Kidney epithelial cell (primary cell): ENCODE measurements at regions not wholly inside any gene's neighbourhood (a gene's known extent, or its start where the extent isn't known, plus 50 kb on each side); places are given as distances from the start of the nearest gene placed in this dataset.
A peak's percentile ranks its signal among the peaks of the same experiment; 100 is the strongest.

ENCODE experiments used
- DNase-seq: peaks from one replicate; pipeline ENCODE4 v3.0.0-alpha.2; 2010; ENCODE audit warnings: low read depth
- H3K27me3 ChIP-seq: 2 replicates; pipeline ENCODE4 v1.6.0; 2011; ENCODE audit warnings: low read length; ENCODE audit not compliant: control insufficient read depth, insufficient read depth
- H3K36me3 ChIP-seq: 2 replicates; pipeline ENCODE4 v1.5.1; 2011; ENCODE audit warnings: low read length; ENCODE audit not compliant: control insufficient read depth, insufficient read depth
- H3K4me3 ChIP-seq: 2 replicates; pipeline ENCODE4 v1.5.1; 2011; ENCODE audit warnings: low read depth, mild to moderate bottlenecking, control low read depth, low read length
- CTCF ChIP-seq: IDR thresholded peaks from 2 replicates; pipeline ENCODE4 v1.5.1; 2011; ENCODE audit warnings: mild to moderate bottlenecking, moderate library complexity, low read length, control low read depth, inconsistent platforms; ENCODE audit not compliant: insufficient read depth, poor library complexity, severe bottlenecking

GRCh38 chr18:68623342-68623741 is 91.6 kb downstream of the TMX3 start:
- peak; percentile 84 for TF ChIP-seq CTCF
- H3K4me3 ChIP-seq = no peak overlapping the region
- no peaks in the 10 kb centered on the region for H3K36me3 ChIP-seq
- DNase-seq = peak; percentile 18
- no peaks in the 10 kb centered on the region for H3K27me3 ChIP-seq

- Histone ChIP-seq H3K27me3 (no peaks in the 10 kb centered on the region), H3K36me3 (no peaks in the 10 kb centered on the region), H3K4me3 (no peak overlapping the region)
- DNase-seq = no peak
- no peak for TF ChIP-seq CTCF
Measured at GRCh38 chr18:68611311-68611710, 103.6 kb downstream of the TMX3 start.

- TF ChIP-seq CTCF = no peak
- no peak for DNase-seq
- Histone ChIP-seq H3K36me3 (no peaks in the 10 kb centered on the region), H3K4me3 (no peak overlapping the region), H3K27me3 (no peaks in the 10 kb centered on the region)
Measured at GRCh38 chr18:68608851-68609490, 105.9 kb downstream of the TMX3 start.

- no peak for TF ChIP-seq CTCF
- H3K4me3 ChIP-seq = no peak overlapping the region
- no peaks in the 10 kb centered on the region for H3K36me3 ChIP-seq
- no peak for DNase-seq
- no peaks in the 10 kb centered on the region for H3K27me3 ChIP-seq
Measured at GRCh38 chr18:68607852-68608251, 107.1 kb downstream of the TMX3 start.

- TF ChIP-seq CTCF = no peak
- Histone ChIP-seq H3K27me3 (no peaks in the 10 kb centered on the region), H3K36me3 (no peaks in the 10 kb centered on the region), H3K4me3 (no peak overlapping the region)
- no peak for DNase-seq
Measured at GRCh38 chr18:68604256-68604655, 110.7 kb downstream of the TMX3 start.

GRCh38 chr18:68596016-68596415 is 118.9 kb downstream of the TMX3 start:
- Histone ChIP-seq H3K36me3 (no peaks in the 10 kb centered on the region), H3K4me3 (no peak overlapping the region), H3K27me3 (no peaks in the 10 kb centered on the region)
- TF ChIP-seq CTCF = no peak
- DNase-seq = no peak
